Superior temporal gyrus (tissue), 1 donor: ENCODE measurements at regions not wholly inside any gene's neighbourhood (a gene's known extent, or its start where the extent isn't known, plus 50 kb on each side); places are given as distances from the start of the nearest gene placed in this dataset.

Experiments used
- DNase-seq: peaks from one replicate; pipeline ENCODE4 v3.0.0-alpha.2; 2016; ENCODE audit errors: extremely low spot score

GRCh38 chr14:25101276-25101675 lies 51.3 kb upstream of the STXBP6 start:
- no peak for DNase-seq
